Parathyroid adenoma (tissue), 2 donors: ENCODE measurements at regions not wholly inside any gene's neighbourhood (a gene's known extent, or its start where the extent isn't known, plus 50 kb on each side); places are given as distances from the start of the nearest gene placed in this dataset.

Experiments
- H2AFZ ChIP-seq: fragments of 300-600 bp; sonication (generic); one replicate; pipeline ENCODE4 v1.7.0; 2017; ENCODE audit warnings: antibody characterized with exemption, mild to moderate bottlenecking
- H3K27ac ChIP-seq: fragments of 300-600 bp; sonication (generic); one replicate; pipeline ENCODE4 v1.7.0; 2017
- H3K27me3 ChIP-seq: fragments of 300-600 bp; sonication (generic); one replicate; pipeline ENCODE4 v1.7.0; 2017; ENCODE audit warnings: low read length; ENCODE audit not compliant: control insufficient read depth, insufficient read depth
- H3K36me3 ChIP-seq: fragments of 300-600 bp; sonication (generic); one replicate; pipeline ENCODE4 v1.7.0; 2017; ENCODE audit warnings: low read length; ENCODE audit not compliant: control insufficient read depth, insufficient read depth
- H3K4me1 ChIP-seq: fragments of 300-600 bp; sonication (generic); one replicate; pipeline ENCODE4 v1.7.0; 2017; ENCODE audit warnings: control low read depth
- H3K4me2 ChIP-seq: fragments of 300-600 bp; sonication (generic); one replicate; pipeline ENCODE4 v1.7.0; 2017; ENCODE audit warnings: low read length
- H3K4me3 ChIP-seq: fragments of 300-600 bp; sonication (generic); one replicate; pipeline ENCODE4 v1.7.0; 2017; ENCODE audit warnings: low read depth, low read length
- H3K79me2 ChIP-seq: fragments of 300-600 bp; sonication (generic); one replicate; pipeline ENCODE4 v1.7.0; 2017; ENCODE audit warnings: control low read depth
- H3K9ac ChIP-seq: fragments of 300-600 bp; sonication (generic); one replicate; pipeline ENCODE4 v1.7.0; 2017; ENCODE audit warnings: mild to moderate bottlenecking
- H3K9me3 ChIP-seq: fragments of 300-600 bp; sonication (generic); one replicate; pipeline ENCODE4 v1.7.0; 2017; ENCODE audit warnings: low read length; ENCODE audit not compliant: control insufficient read depth
- CTCF ChIP-seq: fragments of 300-600 bp; sonication (generic); IDR thresholded peaks from one replicate; pipeline ENCODE4 v1.7.0; 2017; ENCODE audit warnings: antibody characterized with exemption, mild to moderate bottlenecking
- donor health status: primary hyperparathyroidism.

GRCh38 chr10:112899391-112900065 is 50.5 kb upstream of the TCF7L2 start:
- Histone ChIP-seq H3K4me2 (no peak overlapping the region), H3K4me3 (no peak overlapping the region), H2AFZ (no peak overlapping the region), H3K27me3 (no peaks in the 10 kb centered on the region), H3K27ac (no peak overlapping the region), H3K9ac (no peak overlapping the region), H3K9me3 (no peaks in the 10 kb centered on the region), H3K79me2 (no peaks in the 10 kb centered on the region), H3K4me1 (no peaks in the 10 kb centered on the region), H3K36me3 (no peaks in the 10 kb centered on the region)
- TF ChIP-seq CTCF, result no peak
